H1 (cell line): ENCODE measurements at regions not wholly inside any gene's neighbourhood (a gene's known extent, or its start where the extent isn't known, plus 50 kb on each side); places are given as distances from the start of the nearest gene placed in this dataset.

ENCODE experiments used
- KDM4A ChIP-seq: IDR thresholded peaks from one replicate; pipeline ENCODE4 v1.7.1; 2012; ENCODE audit warnings: low read depth, mild to moderate bottlenecking, moderate library complexity, low read length, inconsistent platforms; ENCODE audit not compliant: severe bottlenecking
- SUZ12 ChIP-seq: fragments of 200-600 bp; sonication (generic); IDR thresholded peaks from 2 replicates; pipeline ENCODE4 v1.6.1; 2012; ENCODE audit warnings: mild to moderate bottlenecking, inconsistent platforms, low read length, moderate library complexity, mixed read lengths

- TF ChIP-seq KDM4A (no peak), SUZ12 (no peak)
Observed at GRCh38 chr3:147311716-147312115, 94.6 kb downstream of the ZIC4 start (continued).
